Adrenal gland (tissue), 5 donors: ENCODE measurements at regions not wholly inside any gene's neighbourhood (a gene's known extent, or its start where the extent isn't known, plus 50 kb on each side); places are given as distances from the start of the nearest gene placed in this dataset.

ENCODE experiments used
- POLR2A ChIP-seq, 2 donors: fragments of 450-650 bp; IDR thresholded peaks; one replicate each; pipeline ENCODE4 v1.6.1; 2017; ENCODE audit warnings: antibody characterized with exemption in 2 of 2, mild to moderate bottlenecking in 2 of 2, moderate library complexity in 1 of 2
- TF ChIP-seq, protein P1 (sequence below), 6 experiments: fragments of 450-650 bp in 4 of 6; fragments of 200-600 bp in 2 of 6; sonication (generic) in 1 of 6; IDR thresholded peaks; 1 replicate in 5 of 6; 2 replicates in 1 of 6; pipeline versions ENCODE4 v1.5.1 to v1.8.0; 2016 to 2021; ENCODE audit warnings: antibody characterized with exemption in 6 of 6, mild to moderate bottlenecking in 2 of 6, moderate library complexity in 1 of 6
- donor health status: DM: no; HTN: no; CAD: no.

DNA sequence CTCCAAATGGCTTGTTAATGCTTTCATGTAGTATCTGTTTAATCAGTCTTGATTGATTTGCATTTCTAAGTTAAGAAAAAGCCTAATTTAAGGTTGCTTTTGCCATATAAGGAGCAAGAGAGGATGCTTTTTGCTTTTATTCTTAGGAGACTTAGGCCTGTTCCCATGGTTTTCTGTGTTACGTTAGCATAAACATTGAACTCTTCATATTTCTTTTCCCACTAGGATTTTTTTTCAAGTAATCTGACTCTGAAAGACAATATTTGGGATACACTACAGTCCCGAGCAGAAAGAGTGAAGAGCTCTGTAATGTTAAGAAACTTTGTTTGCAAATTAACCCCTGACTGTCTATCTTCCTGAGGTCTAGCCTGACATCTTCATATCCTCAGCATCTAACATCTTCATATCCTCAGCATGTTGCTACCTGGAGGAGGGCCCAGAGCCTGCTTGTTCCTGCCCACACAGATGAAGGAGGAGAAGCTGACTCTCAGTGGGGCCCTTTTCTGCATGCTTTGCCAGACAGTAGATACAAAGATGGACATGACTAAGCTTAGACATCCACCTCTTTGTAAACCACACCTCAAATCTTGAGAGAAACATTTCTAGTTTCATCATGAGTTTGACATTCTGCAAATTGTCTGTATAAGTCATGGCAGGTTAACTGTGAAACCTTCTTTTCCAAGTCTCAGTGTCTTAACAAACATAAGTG lies 86.2 kb upstream of the COL6A5 start:
- TF ChIP-seq POLR2A (IDR thresholded peaks at IDR 0.05): no peak
- TF ChIP-seq, protein P1, sequence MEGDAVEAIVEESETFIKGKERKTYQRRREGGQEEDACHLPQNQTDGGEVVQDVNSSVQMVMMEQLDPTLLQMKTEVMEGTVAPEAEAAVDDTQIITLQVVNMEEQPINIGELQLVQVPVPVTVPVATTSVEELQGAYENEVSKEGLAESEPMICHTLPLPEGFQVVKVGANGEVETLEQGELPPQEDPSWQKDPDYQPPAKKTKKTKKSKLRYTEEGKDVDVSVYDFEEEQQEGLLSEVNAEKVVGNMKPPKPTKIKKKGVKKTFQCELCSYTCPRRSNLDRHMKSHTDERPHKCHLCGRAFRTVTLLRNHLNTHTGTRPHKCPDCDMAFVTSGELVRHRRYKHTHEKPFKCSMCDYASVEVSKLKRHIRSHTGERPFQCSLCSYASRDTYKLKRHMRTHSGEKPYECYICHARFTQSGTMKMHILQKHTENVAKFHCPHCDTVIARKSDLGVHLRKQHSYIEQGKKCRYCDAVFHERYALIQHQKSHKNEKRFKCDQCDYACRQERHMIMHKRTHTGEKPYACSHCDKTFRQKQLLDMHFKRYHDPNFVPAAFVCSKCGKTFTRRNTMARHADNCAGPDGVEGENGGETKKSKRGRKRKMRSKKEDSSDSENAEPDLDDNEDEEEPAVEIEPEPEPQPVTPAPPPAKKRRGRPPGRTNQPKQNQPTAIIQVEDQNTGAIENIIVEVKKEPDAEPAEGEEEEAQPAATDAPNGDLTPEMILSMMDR (IDR thresholded peaks at IDR 0.05): no peak
